MCF 10A (cell line): ENCODE measurements at regions not wholly inside any gene's neighbourhood (a gene's known extent, or its start where the extent isn't known, plus 50 kb on each side); places are given as distances from the start of the nearest gene placed in this dataset.

Experiments used
- BruUV-seq: library from RNA; stranded (reverse); fragments of 400-500 nt; replicated peaks from 2 replicates; lab custom pipeline; 2021; lab: Mats Ljungman, UMichigan
- CTCF ChIA-PET: fragments of 300-600 bp; sonication (Branson Sonifier 250); formaldehyde crosslinking; extraction: SDS; loops from one replicate; lab custom pipeline; 2021; ENCODE audit warnings: antibody characterized with exemption, inconsistent platforms; lab: Yijun Ruan, JAX
- POLR2A ChIA-PET: fragments of 300-600, 350-650 bp; sonication (Branson Sonifier 250); formaldehyde crosslinking; extraction: SDS; loops from one replicate; lab custom pipeline; 2020; ENCODE audit warnings: antibody characterized with exemption, inconsistent platforms; lab: Yijun Ruan, JAX
- DNase-seq: peaks from one replicate; pipeline ENCODE4 v3.0.0-alpha.2; 2018; ENCODE audit not compliant: unreplicated experiment
- H3K27ac Mint-ChIP-seq: one replicate; pipeline ENCODE4 v1.8.0; 2022; ENCODE audit warnings: mild to moderate bottlenecking, low read depth, mixed read lengths; ENCODE audit not compliant: unreplicated experiment
- H3K27me3 Mint-ChIP-seq: one replicate; pipeline ENCODE4 v1.8.0; 2022; ENCODE audit warnings: mixed read lengths; ENCODE audit not compliant: insufficient read depth, unreplicated experiment
- H3K36me3 Mint-ChIP-seq: one replicate; pipeline ENCODE4 v1.8.0; 2022; ENCODE audit warnings: mild to moderate bottlenecking, moderate library complexity, mixed read lengths; ENCODE audit not compliant: insufficient read depth, unreplicated experiment
- H3K4me1 Mint-ChIP-seq: one replicate; pipeline ENCODE4 v1.8.0; 2022; ENCODE audit warnings: mixed read lengths; ENCODE audit not compliant: insufficient read depth, unreplicated experiment
- H3K4me3 Mint-ChIP-seq: one replicate; pipeline ENCODE4 v1.8.0; 2022; ENCODE audit warnings: mild to moderate bottlenecking, moderate library complexity, mixed read lengths; ENCODE audit not compliant: unreplicated experiment
- H3K9me3 Mint-ChIP-seq: one replicate; pipeline ENCODE4 v1.8.0; 2022; ENCODE audit warnings: mixed read lengths; ENCODE audit not compliant: unreplicated experiment
- CTCF ChIP-seq: fragments of 200-600 bp; IDR thresholded peaks from one replicate; pipeline ENCODE4 v1.8.0; 2022; ENCODE audit warnings: antibody characterized with exemption, mild to moderate bottlenecking; ENCODE audit not compliant: unreplicated experiment
- intact Hi-C: fragments of 100-400 bp; cut with micrococcal nuclease; formaldehyde crosslinking; loops from 2 replicates; pipeline ENCODE4 v1.14.1; 2022

- Mint-ChIP-seq H3K9me3 (no peaks in the 10 kb centered on the region), H3K36me3 (no peaks in the 10 kb centered on the region), H3K4me1 (no peaks in the 10 kb centered on the region), H3K4me3 (no peak overlapping the region), H3K27me3 (no peaks in the 10 kb centered on the region), H3K27ac (no peak overlapping the region)
- no peak for DNase-seq
- no TSS peak for BruUV-seq
- POLR2A ChIA-PET = no interaction called here
- no peak for TF ChIP-seq CTCF
- intact Hi-C loops = no loop called here
- CTCF ChIA-PET = no interaction called here
Measured at GRCh38 chr11:70611821-70612220, 213.5 kb downstream of the CTTN start.

- no peaks in the 10 kb centered on the region for H3K36me3 Mint-ChIP-seq
- H3K27ac Mint-ChIP-seq = no peak overlapping the region
- no peaks in the 10 kb centered on the region for H3K9me3 Mint-ChIP-seq
- TF ChIP-seq CTCF = no peak
- DNase-seq = no peak
- no peaks in the 10 kb centered on the region for H3K27me3 Mint-ChIP-seq
- intact Hi-C loops = no loop called here
- CTCF ChIA-PET = no interaction called here
- POLR2A ChIA-PET = no interaction called here
- H3K4me1 Mint-ChIP-seq = no peaks in the 10 kb centered on the region
- no peak overlapping the region for H3K4me3 Mint-ChIP-seq
- BruUV-seq = no TSS peak
Measured at GRCh38 chr11:70612459-70613141, 214.3 kb downstream of the CTTN start.

- Mint-ChIP-seq H3K27ac (no peak overlapping the region), H3K27me3 (no peaks in the 10 kb centered on the region), H3K36me3 (no peaks in the 10 kb centered on the region), H3K4me1 (no peaks in the 10 kb centered on the region), H3K9me3 (no peaks in the 10 kb centered on the region), H3K4me3 (no peak overlapping the region)
- CTCF ChIA-PET = no interaction called here
- BruUV-seq = no TSS peak
- TF ChIP-seq CTCF = no peak
- DNase-seq = no peak
- intact Hi-C loops = no loop called here
- POLR2A ChIA-PET = no interaction called here
Measured at GRCh38 chr11:70614034-70614681, 215.8 kb downstream of the CTTN start.

- CTCF ChIA-PET = no interaction called here
- no peaks in the 10 kb centered on the region for H3K4me1 Mint-ChIP-seq
- DNase-seq = no peak
- H3K27ac Mint-ChIP-seq = no peak overlapping the region
- intact Hi-C loops = no loop called here
- peaks cover 8% of the 10 kb centered on the region for H3K9me3 Mint-ChIP-seq
- POLR2A ChIA-PET = no interaction called here
- no peak for TF ChIP-seq CTCF
- H3K36me3 Mint-ChIP-seq = no peaks in the 10 kb centered on the region
- no TSS peak for BruUV-seq
- H3K4me3 Mint-ChIP-seq = no peak overlapping the region
- no peaks in the 10 kb centered on the region for H3K27me3 Mint-ChIP-seq
Measured at GRCh38 chr11:70615036-70615875, 216.9 kb downstream of the CTTN start.
